NCI-H187 (cell line): ENCODE measurements at regions not wholly inside any gene's neighbourhood (a gene's known extent, or its start where the extent isn't known, plus 50 kb on each side); places are given as distances from the start of the nearest gene placed in this dataset.

Experiments
- DNase-seq, 2 experiments: peaks; one replicate each; lab custom pipeline; 2025; lab: John Stamatoyannopoulos, UW

GRCh38 chr7:130998993-130999602 is 265.1 kb upstream of the KLF14 start:
- DNase-seq: no peak

GRCh38 chr7:130999926-131000325 is 265.9 kb upstream of the KLF14 start:
- DNase-seq: no peak

GRCh38 chr7:131000389-131000788 is 266.4 kb upstream of the KLF14 start:
- DNase-seq: no peak

- DNase-seq: no peak
Measured at GRCh38 chr7:131000873-131001272, 266.9 kb upstream of the KLF14 start.

- DNase-seq: no peak
Measured at GRCh38 chr7:131002600-131002999, 268.6 kb upstream of the KLF14 start.

- no peak for DNase-seq
Measured at GRCh38 chr7:131003634-131004033, 269.6 kb upstream of the KLF14 start.

GRCh38 chr7:131004371-131004770 is 270.4 kb upstream of the KLF14 start:
- no peak for DNase-seq

- DNase-seq: no peak
Measured at GRCh38 chr7:131007439-131008330, 273.7 kb upstream of the KLF14 start.

- DNase-seq: no peak
Measured at GRCh38 chr7:131008840-131009711, 275.1 kb upstream of the KLF14 start.

- no peak for DNase-seq
Measured at GRCh38 chr7:131010029-131010716, 276.2 kb upstream of the KLF14 start.

- no peak for DNase-seq
Measured at GRCh38 chr7:131010717-131011431, 276.9 kb upstream of the KLF14 start.

- no peak for DNase-seq
Measured at GRCh38 chr7:131011432-131011742, 277.4 kb upstream of the KLF14 start.

- no peak for DNase-seq
Measured at GRCh38 chr7:131011976-131012375, 278.0 kb upstream of the KLF14 start.

GRCh38 chr7:131012477-131013031 is 278.5 kb upstream of the KLF14 start:
- no peak for DNase-seq

- DNase-seq: no peak
Measured at GRCh38 chr7:131013716-131014115, 279.7 kb upstream of the KLF14 start.

- no peak for DNase-seq
Measured at GRCh38 chr7:131014906-131015656, 281.1 kb upstream of the KLF14 start.

GRCh38 chr7:131015657-131015958 is 281.6 kb upstream of the KLF14 start:
- DNase-seq: no peak

- DNase-seq: no peak
Measured at GRCh38 chr7:131016230-131016629, 282.2 kb upstream of the KLF14 start.

GRCh38 chr7:131019351-131019750 is 285.3 kb upstream of the KLF14 start:
- no peak for DNase-seq

- no peak for DNase-seq
Measured at GRCh38 chr7:131020759-131021261, 286.8 kb upstream of the KLF14 start.
